GM19372 (cell line): ENCODE measurements at regions not wholly inside any gene's neighbourhood (a gene's known extent, or its start where the extent isn't known, plus 50 kb on each side); places are given as distances from the start of the nearest gene placed in this dataset.

ENCODE experiments used
- ATAC-seq: cut with Tn5 transposase; IDR thresholded peaks from one replicate; pipeline ENCODE4 v1.9.1; 2021; ENCODE audit warnings: mild to moderate bottlenecking, low read depth, moderate library complexity; ENCODE audit not compliant: unreplicated experiment

- no peak for ATAC-seq
Measured at GRCh38 chr9:86732514-86733171, 214.7 kb downstream of the GAS1 start.

GRCh38 chr9:86731511-86732063 is 215.7 kb downstream of the GAS1 start:
- ATAC-seq = no peak

GRCh38 chr9:86730163-86730928 is 217.0 kb downstream of the GAS1 start:
- no peak for ATAC-seq

- no peak for ATAC-seq
Measured at GRCh38 chr9:86724529-86724928, 222.8 kb downstream of the GAS1 start.

- ATAC-seq = no peak
Measured at GRCh38 chr9:86723346-86723745, 224.0 kb downstream of the GAS1 start.

GRCh38 chr9:86722706-86723075 is 224.6 kb downstream of the GAS1 start:
- ATAC-seq = no peak

GRCh38 chr9:86721843-86722705 is 225.2 kb downstream of the GAS1 start:
- ATAC-seq = no peak

- no peak for ATAC-seq
Measured at GRCh38 chr9:86721226-86721781, 226.0 kb downstream of the GAS1 start.

GRCh38 chr9:86720639-86721225 is 226.6 kb downstream of the GAS1 start:
- no peak for ATAC-seq

GRCh38 chr9:86718388-86719049 is 228.8 kb downstream of the GAS1 start:
- no peak for ATAC-seq

GRCh38 chr9:86716326-86716922 is 230.9 kb downstream of the GAS1 start:
- no peak for ATAC-seq

- no peak for ATAC-seq
Measured at GRCh38 chr9:86714999-86715398, 232.3 kb downstream of the GAS1 start.

GRCh38 chr9:86713970-86714369 is 233.3 kb downstream of the GAS1 start:
- no peak for ATAC-seq

GRCh38 chr9:86713470-86713869 is 233.8 kb downstream of the GAS1 start:
- no peak for ATAC-seq

GRCh38 chr9:86708918-86709835 is 238.1 kb downstream of the GAS1 start:
- no peak for ATAC-seq

- ATAC-seq = no peak
Measured at GRCh38 chr9:86707932-86708510, 239.3 kb downstream of the GAS1 start.

- no peak for ATAC-seq
Measured at GRCh38 chr9:86706391-86706790, 240.9 kb downstream of the GAS1 start.

- no peak for ATAC-seq
Measured at GRCh38 chr9:86705490-86705889, 241.8 kb downstream of the GAS1 start.
